Hepatocyte (in vitro differentiated cells): ENCODE measurements at regions not wholly inside any gene's neighbourhood (a gene's known extent, or its start where the extent isn't known, plus 50 kb on each side); places are given as distances from the start of the nearest gene placed in this dataset.

Experiments used
- CTCF ChIP-seq: fragments of 200-600 bp; sonication (generic); IDR thresholded peaks from 2 replicates; pipeline ENCODE4 v1.5.1; 2016; ENCODE audit warnings: antibody characterized with exemption, mild to moderate bottlenecking; ENCODE audit not compliant: poor library complexity
- EZH2 ChIP-seq: fragments of 200-600 bp; sonication (generic); IDR thresholded peaks from 2 replicates; pipeline ENCODE4 v1.6.1; 2016; ENCODE audit warnings: antibody characterized with exemption, mild to moderate bottlenecking, borderline replicate concordance

DNA sequence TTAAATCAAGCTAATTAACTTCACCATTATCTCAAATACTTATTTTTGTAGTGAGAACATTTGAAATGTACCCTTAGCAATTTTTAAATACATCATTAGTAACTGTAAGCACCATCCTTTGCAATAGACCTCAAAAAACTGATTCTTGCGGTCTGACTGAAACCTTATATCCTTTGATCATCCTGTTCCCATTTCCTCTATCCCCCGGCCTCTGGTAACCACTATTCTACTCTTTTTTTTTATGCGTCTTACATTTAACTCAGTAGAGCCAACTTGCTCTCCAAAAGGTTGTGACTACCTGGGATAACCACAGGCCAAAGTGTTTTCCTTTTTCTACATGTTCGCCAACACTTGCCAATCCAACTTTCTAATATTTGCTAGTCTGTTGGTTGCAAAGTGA lies 106.1 kb downstream of the IRX1 start:
- TF ChIP-seq CTCF (no peak), EZH2 (no peak)
